HG03571 (cell line): ENCODE measurements at regions not wholly inside any gene's neighbourhood (a gene's known extent, or its start where the extent isn't known, plus 50 kb on each side); places are given as distances from the start of the nearest gene placed in this dataset.

ENCODE experiments used
- ATAC-seq: cut with Tn5 transposase; IDR thresholded peaks from one replicate; pipeline ENCODE4 v1.9.1; 2021; ENCODE audit not compliant: unreplicated experiment

DNA sequence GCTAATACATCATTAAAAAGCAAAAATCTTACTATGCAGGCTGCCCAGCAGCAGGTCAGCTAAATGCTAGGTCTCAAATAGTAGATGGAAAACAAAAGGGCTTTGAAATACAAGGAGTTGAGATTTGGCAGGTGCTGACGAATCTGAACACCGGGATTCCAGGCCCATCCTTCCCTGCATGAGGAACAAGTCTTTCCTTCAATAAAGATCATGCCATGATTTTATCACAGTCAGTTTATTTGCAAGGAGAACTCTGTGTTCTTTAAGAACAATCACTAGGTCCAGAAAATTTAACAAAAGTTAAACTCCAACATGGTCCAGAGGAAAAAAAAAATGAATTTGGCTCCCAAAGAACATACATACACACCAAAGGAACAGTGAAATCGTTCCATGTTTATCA, 551.4 kb downstream of the SLITRK6 start:
- no peak for ATAC-seq

DNA sequence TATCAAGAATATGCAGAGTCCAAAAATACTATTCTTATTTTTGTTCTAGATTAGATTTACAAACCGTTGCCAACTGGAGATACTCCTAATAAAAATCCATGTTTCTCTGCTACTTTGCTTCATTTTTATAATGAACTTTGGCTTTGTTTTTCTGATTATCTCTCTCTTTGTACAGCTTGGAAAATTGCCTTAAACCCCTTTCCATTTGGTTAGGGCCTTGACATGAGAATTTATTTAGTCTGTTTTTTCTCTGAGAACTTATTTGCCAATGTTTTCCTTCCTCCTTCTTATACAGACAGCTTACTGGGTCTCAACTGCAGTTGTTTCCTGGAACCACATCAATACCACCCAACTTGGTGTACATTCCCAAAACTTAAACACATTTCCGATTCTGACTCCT, 555.4 kb downstream of the SLITRK6 start:
- no peak for ATAC-seq

- ATAC-seq: no peak
Observed at GRCh38 chr13:85241060-85241459, 558.2 kb downstream of the SLITRK6 start.

DNA sequence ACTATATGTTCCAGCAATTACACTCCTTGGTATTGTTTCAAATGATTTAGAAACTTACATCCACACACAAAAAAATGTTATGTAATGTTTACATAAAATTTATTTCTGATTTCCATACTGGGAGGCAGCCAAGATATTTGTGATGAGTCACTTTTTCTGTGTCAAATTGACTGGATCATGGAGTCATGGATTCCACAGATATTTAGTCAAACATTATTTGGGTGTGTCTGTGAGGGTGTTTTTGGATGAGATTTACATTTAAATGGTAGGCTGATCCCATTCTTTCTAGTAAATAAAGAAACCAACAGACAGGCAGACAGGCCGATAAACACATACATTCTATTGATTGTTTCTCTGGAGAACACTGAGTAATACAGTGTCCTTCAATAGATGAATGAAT, 562.8 kb downstream of the SLITRK6 start:
- no peak for ATAC-seq

DNA sequence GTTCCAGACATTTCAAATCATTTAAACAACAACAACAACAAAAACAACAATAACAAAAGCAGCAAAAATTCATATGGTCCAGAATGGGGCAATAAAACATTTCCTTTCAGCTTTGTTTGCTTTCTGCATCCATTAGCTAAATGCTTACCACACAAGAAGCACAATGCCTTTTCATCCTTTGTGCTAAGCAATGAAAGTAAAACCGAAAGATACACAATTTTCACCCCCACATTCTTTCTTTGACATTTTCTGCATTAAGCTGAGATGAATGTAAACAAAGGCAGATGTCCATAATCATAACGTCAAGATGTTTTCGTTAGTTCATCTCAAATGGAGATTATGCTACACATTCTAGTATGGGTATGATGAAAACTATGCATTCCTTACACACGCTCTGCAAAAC, 568.5 kb downstream of the SLITRK6 start:
- no peak for ATAC-seq

DNA sequence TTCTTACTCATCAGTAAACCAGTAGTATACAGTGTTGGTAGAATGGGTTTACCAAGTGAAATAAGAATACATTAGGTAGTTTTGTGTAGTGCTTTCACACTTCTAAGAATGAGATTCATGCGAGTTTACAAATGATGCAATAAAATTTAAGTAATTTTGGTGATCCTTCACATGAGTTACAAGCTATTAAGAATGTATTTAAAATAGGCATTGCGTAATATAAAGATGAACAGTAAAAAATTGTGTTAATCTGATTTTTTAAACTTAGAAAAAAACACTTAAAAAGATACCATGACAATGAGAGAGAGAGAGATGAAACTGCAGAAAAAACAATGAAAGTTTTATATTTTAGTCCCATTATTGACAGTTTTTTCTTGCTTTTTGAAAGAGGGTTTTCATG, 570.5 kb downstream of the SLITRK6 start:
- ATAC-seq: no peak

GRCh38 chr13:85223883-85224656, 575.1 kb downstream of the SLITRK6 start:
- ATAC-seq: no peak

DNA sequence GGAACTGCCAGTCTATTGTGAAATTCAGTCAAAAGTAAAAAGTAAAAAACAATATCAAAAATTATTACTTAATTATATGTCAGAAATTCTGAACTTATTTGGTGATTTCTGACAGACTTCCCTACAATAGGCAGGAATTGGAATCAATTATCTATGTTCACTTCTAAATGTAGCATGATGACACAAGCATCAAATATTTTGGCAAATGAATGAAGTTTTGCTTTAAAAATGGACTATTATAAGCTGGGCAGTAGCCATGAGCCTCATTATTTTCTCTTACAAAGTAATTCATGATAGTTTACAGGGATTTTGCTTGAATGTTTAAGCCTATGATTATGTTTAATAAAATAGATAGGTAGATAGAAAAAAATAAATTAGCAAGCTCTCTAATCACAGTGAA, 582.6 kb downstream of the SLITRK6 start:
- no peak for ATAC-seq

DNA sequence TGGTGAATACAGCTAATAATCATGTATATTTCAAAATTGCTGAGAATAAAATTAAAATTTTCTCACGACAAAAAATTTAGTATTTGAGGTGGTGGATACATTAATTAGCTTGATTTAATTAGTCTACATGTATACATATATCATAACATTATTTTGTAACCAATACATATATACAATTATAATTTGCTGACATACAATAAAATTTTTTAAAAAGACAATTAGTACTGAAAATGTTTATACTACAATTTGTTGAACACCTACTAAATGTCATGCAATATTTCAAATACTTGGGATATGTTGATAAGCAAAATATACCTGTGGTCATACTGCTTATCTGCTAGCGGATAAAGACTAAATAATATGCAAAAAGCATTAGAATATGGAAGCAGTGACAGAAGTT, 586.5 kb downstream of the SLITRK6 start:
- ATAC-seq: no peak

GRCh38 chr13:85204668-85205344, 594.4 kb downstream of the SLITRK6 start:
- ATAC-seq: no peak

GRCh38 chr13:85197431-85197830, 601.8 kb downstream of the SLITRK6 start:
- ATAC-seq: no peak

DNA sequence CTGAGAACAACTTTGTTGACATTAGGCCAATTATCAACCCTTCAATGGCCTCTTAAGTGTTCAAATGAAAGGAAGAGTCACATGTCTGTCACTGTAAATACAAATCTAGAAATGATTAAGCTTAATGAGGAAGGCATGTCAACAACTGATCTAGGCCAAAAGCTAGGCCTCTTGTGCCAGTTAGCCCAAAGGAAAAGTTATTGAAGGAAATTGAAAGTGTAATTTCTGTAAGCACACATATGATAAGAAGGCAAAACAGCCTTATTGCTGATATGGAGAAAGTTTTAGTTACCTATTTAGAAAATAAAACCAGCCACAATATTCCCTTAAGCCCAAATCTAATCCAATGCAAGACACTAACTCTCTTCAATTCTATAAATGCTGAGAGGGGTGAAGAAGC, 604.7 kb downstream of the SLITRK6 start:
- no peak for ATAC-seq

DNA sequence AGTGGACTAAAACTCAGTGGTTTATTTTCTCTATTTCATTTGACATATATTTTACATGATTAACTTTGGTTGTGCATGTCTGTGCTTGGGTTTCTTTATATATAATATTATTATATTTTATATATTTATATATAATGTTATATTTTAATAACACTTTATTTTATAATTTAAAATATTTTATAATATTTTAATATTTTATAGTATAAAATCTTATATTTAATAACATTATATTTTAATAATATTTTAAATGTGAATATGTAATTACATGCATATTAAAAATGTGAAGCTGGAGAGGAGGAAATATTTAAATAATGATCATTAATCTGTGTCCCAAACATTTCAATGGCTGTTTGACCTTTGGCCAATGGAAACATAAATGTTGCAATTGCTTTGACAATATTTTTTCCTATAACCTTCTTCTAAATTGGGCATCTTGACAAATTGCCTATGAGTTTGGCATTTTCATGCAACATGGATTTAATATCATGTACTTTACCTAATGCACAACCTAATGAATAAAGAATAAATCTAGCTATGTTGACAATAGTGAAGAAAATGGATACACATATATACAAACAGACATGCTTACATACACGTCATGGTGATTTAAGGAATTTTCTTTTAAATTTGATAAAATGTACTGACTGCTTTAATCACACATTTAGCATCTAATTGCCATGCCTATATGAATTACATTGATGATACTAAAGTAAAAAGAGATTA, 607.1 kb downstream of the SLITRK6 start:
- no peak for ATAC-seq

DNA sequence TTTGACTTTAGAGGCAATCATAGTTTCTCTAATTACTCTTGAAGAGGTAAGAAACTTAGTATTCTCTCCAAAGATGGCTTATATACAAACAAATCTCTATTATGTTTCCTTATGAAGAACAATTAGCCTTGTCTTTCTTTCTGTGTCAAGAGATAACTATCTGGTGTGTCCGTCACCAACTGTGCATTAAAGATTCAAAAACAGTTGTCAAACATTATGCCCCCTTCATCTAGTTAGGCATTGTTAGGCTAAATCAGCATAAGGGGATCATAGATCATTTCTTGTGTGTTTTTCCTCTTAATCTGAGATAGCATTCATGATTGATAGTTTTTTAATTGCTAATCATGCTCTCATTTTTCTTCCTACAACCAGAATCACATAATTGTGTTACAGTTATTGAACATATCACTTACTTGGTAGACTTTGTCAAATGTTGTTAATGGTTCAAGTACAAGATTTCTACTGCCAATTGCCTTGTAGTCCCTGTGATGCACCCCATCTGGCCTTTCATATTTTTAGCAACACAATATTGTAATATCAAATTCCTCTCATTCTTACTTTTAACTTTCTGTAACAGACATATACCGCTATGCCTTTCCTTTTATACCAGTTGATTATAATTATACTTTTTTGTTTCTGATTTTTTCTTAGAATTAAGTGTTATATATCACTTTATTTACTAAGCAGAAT, 612.7 kb downstream of the SLITRK6 start:
- no peak for ATAC-seq

DNA sequence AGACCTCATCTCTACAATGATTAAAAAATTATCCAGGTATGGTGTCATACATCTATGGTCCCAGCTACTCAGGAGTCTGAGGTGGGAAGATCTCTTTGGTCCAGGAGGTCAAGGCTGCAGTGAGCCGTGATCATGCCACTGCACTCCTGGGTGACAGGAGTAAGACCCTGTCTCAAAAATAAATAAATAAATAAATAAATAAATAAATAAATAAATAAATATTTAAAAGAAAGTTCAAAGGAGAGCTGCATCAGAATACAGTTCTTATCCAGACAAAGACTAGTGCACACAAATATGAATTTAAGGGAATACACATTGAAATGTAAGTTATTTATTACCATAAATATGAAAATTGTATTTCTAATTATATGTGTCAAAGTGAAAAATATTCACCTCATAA, 624.9 kb downstream of the SLITRK6 start:
- no peak for ATAC-seq

- ATAC-seq: no peak
Observed at GRCh38 chr13:85170372-85170771, 628.8 kb downstream of the SLITRK6 start.

DNA sequence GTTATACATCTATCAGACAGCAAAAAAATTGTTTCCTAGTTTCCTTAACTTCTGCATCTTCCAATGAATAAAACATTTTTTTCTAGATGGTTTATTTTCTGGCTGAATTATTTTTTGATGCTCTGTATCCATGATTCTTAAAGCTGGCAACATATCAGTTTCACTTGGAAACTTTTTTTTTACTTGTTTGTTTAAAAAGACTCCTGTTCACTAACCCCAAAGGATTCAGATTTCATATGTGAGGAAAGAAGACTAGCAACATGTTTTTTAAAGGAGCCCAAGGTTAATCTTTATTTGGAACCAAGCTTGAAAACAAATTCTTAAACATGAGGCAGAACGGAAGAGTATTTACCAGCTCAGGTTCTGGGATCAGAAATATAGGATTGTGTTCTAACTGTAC, 632.3 kb downstream of the SLITRK6 start:
- no peak for ATAC-seq

- no peak for ATAC-seq
Observed at GRCh38 chr13:85163063-85163462, 636.2 kb downstream of the SLITRK6 start.

DNA sequence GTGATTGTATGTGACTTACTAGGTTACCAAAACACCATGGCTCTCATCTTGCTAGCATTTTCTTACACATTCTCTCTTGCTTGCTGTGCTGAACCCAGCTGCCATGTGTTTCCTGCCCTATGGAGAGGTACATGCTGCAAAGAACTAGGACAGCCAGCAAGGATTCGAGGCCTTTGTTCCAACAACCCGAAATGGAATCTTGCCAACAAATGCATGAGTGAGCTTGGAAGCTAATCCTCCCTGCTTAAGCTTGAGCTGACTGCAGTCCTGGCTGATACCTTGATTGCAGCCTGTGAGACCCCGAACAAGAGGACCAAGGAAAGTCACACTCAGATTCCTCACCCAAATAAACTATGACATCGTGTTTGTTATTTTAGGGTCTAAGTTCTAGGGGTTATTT, 651.2 kb downstream of the SLITRK6 start:
- ATAC-seq: no peak

DNA sequence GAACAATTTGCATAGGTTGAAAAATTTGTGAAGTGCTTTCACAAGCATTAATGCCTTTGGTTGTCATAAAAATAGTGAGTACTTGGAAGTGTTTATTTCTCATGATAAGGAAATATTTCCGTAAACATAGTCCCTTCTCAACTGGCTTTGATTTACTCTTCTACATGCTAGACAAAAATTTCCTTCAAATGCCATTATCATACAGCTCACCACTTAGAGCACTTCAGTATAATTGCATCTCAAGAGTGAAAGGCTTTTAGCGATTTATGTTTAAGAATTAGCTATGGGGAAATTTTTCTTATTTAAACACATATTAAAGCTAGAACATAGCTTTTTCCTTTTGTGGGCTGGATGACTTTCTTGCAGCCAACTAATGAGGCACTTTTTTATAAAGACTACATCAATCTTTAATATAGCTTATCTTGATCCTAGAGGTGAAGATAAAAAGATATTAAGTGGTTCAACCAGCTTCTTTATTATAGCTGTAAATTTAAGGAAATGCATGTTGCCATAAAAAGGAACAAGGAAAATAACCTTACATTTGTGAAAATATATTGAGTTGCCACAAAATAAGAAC, 656.8 kb downstream of the SLITRK6 start:
- ATAC-seq: no peak

DNA sequence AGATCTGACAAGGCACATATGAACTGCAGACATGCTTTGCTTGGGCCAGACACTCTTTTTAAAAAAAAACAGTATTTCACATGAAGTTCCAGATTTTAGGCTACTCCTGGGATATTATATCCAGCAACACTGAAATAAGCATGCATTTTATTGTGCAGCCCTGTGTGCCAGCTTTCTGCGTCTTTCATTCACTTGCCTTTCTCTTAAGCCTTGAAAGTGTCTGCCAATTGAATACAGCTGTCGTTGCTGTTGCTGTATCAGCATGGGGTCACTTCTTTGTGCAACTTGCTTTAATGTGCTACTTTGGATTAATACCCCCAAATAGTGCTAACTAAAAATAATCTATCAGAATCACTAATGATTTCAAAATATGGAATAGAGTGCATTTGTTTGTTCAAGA, 657.8 kb downstream of the SLITRK6 start:
- ATAC-seq: no peak
